ENCODE measurements at regions not wholly inside any gene's neighbourhood (a gene's known extent, or its start where the extent isn't known, plus 50 kb on each side); places are given as distances from the start of the nearest gene placed in this dataset.
"Not testable (repeated sequence)": the region's sequence is repeated elsewhere in the genome, so short reads cannot be mapped to it uniquely, and the experiment has no call there.

DNA sequence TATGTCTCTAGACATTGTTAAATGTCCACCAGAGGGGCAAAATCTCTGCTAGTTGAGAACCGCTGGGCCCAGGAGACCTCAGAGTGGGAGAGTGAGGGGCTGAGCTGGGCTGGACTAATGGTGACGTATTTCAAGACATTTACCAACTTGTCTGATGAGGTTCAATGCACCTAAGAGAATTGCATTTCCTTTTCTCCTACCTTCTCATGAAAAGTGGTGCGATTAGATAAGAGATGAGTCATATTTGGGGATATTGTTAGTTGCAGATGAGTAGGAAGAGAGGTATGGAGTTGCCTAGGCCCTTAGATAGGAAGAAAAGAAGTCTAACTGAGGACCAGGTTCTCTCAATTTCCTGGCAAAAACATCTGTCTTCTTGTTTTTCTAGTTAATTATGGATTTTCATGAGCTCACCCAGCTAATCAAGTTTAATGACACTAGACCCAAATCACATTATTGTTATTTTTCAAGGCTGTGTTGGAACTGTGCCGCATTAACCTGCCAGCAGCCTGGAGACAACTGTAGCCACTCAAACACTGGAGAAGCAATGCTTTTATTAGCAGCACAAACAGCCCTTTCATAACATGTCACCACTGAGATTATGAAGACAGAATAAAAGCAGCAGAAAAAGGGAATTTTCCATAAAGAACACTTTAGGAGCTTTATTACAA is 144.2 kb downstream of the PDCD6IP start:
- Mint-ChIP-seq H3K27ac (no peak overlapping the region), H3K36me3 (no peaks in the 10 kb centered on the region), H3K9me3 (no peaks in the 10 kb centered on the region), H3K4me3 (no peak overlapping the region), H3K4me1 (no peaks in the 10 kb centered on the region), H3K27me3 (peaks cover 4% of the 10 kb centered on the region)
- CTCF ChIA-PET = no interaction called here
- DNase-seq = no peak

DNA sequence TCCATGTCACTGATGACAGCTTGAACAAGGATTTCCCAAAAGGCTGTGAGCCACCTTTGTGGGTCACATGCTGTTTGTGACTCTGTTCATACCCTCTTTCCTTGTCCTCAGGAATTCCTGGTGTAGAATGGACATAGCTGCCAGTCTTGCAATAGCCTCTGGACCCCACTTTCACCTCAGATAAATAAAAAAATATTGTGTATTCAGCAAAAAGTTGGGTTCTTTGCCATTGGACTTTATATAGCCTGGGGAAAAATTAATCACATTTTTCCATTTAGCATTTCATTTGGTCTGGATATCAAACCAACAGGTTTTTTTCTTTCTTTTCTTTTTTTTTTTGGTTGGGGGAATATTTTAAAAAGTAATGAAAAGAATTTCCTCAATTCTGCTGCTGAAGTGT is 144.8 kb downstream of the PDCD6IP start:
- CTCF ChIA-PET = no interaction called here
- Mint-ChIP-seq H3K4me3 (no peak overlapping the region), H3K9me3 (no peaks in the 10 kb centered on the region), H3K27me3 (peaks cover 4% of the 10 kb centered on the region), H3K4me1 (no peaks in the 10 kb centered on the region), H3K27ac (no peak overlapping the region), H3K36me3 (no peaks in the 10 kb centered on the region)
- DNase-seq = no peak

DNA sequence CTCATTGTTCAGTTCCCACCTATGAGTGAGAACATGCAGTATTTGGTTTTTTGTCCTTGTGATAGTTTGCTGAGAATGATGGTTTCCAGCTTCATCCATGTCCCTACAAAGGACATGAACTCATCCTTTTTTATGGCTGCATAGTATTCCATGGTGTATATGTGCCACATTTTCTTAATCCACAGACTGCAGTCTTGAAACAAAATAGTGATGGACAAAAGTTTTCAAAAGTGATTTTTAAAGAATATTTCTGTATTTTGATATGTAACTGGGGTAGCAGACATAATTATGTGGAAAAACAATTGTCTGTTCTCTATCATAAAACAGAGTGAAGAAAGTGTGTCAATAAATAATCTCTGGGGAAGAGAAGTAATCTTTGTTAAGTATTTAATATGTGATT is 148.2 kb downstream of the PDCD6IP start:
- H3K36me3 Mint-ChIP-seq, DNase-seq, H3K4me3 Mint-ChIP-seq, H3K27ac Mint-ChIP-seq, H3K4me1 Mint-ChIP-seq, CTCF ChIA-PET, H3K9me3 Mint-ChIP-seq, H3K27me3 Mint-ChIP-seq: not testable (repeated sequence)

DNA sequence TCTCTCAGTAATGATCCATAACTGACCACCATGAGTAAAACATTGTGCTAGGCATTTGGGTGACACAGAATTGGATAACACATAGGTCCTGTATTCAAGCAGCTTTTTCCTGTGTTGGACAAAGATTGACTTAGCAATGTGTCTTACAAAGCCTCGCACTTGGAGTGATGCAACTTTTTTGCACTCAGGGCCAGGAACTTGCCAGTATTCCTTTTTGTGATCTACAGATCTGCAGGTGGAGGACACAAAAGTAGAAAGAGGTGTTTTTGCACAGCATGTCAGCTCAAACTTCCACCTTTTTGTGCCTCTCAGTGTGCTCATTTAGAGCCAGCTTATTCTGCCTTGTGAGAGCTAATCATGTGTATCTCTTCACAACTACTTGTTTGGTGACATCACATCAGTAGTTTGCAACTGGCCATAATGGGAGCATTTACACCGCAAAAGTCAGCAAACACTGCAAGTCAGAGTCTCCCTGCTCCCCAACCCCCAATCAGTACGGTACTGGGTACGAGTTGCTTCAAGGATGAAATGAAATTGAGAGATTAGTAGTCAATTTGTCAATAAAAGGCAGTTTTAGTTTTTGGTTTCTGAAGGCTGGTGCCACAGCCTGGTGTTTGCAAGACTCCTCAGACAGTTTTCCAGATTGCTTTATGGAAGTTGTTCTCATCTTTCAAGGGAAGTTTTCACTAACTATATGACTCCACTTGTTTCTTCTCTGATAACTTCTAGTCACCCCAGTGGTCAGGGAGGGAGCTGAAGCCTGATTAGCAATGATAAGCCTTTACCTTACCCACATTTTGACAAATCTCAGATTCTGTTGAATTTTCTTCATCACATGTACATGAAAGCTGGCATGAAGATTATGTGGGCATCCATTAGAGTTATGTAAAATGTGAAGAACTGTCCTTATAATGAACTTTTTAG is 149.1 kb downstream of the PDCD6IP start:
- H3K4me1 Mint-ChIP-seq = no peaks in the 10 kb centered on the region
- no peaks in the 10 kb centered on the region for H3K27me3 Mint-ChIP-seq
- DNase-seq = no peak
- CTCF ChIA-PET = no interaction called here
- no peak overlapping the region for H3K4me3 Mint-ChIP-seq
- no peak overlapping the region for H3K27ac Mint-ChIP-seq
- no peaks in the 10 kb centered on the region for H3K9me3 Mint-ChIP-seq
- no peaks in the 10 kb centered on the region for H3K36me3 Mint-ChIP-seq

DNA sequence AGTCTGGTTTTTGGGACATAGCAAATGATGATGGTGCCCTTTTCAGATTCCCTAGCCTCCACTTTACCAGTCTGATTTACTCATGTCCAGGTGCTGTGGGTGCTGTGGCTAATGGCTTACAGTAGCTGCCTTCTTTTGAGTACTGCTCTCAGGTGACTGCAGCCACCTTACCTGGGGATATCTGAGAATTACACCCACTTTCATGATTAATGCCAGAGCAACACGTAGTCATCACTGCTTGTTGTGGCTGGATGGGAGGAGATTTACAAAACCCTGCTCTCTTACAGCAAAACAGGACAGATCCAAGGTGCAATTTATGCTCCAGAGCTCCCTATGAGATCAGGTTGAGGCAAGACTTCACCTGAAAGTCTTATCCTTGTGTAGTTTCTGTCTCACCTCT is 150.6 kb downstream of the PDCD6IP start:
- DNase-seq = no peak
- H3K27me3 Mint-ChIP-seq = no peaks in the 10 kb centered on the region
- CTCF ChIA-PET = no interaction called here
- no peak overlapping the region for H3K27ac Mint-ChIP-seq
- no peaks in the 10 kb centered on the region for H3K9me3 Mint-ChIP-seq
- no peak overlapping the region for H3K4me3 Mint-ChIP-seq
- no peaks in the 10 kb centered on the region for H3K4me1 Mint-ChIP-seq
- no peaks in the 10 kb centered on the region for H3K36me3 Mint-ChIP-seq

DNA sequence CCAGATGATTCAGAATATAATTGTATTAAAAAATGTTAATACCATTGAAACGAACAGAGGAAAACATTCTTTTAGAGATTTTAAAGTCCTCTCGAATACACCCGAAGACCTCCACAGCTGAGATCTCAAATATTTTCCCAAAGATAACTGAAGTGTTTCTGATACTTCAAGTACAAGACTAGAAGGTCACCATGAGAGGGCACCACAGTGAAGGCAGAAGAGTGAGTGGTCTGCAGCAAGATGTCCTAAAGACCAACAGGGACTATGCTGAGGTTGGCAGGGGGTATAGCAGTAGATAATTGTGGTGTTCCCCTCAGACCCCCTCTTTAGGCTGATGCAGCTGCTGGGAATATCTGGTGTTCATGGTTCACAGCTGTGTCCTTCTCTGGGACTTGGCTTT is 156.5 kb downstream of the PDCD6IP start:
- H3K9me3 Mint-ChIP-seq = no peaks in the 10 kb centered on the region
- H3K4me1 Mint-ChIP-seq = no peaks in the 10 kb centered on the region
- no peak overlapping the region for H3K27ac Mint-ChIP-seq
- no peaks in the 10 kb centered on the region for H3K27me3 Mint-ChIP-seq
- CTCF ChIA-PET = interaction anchor here (1.0 kb wide), 1 partner anchor 72 kb away, joined by 3 read pairs; no protein-coding TSS in a partner anchor
- H3K36me3 Mint-ChIP-seq = no peaks in the 10 kb centered on the region
- no peak for DNase-seq
- H3K4me3 Mint-ChIP-seq = no peak overlapping the region

DNA sequence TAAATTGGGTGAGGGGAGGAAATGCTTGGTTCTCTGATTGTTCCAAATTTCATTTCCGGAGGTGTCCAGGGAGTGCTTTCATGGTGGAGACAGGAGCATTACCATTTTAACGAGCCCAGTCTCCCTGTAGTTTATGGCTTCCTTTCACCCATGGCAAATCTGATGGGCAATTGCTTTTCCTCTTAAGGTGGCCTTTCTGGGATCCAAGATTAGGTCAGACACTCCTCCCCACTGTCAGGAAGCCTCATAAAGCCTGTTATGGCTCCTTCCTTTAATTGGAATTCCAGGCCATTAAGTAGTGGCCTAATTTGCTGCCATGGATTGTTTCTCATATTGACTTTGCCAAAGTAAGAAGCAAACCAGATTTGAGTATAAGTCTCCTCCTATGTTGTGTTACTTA is 157.8 kb downstream of the PDCD6IP start:
- H3K9me3 Mint-ChIP-seq = no peaks in the 10 kb centered on the region
- H3K36me3 Mint-ChIP-seq = no peaks in the 10 kb centered on the region
- no peak overlapping the region for H3K4me3 Mint-ChIP-seq
- no peaks in the 10 kb centered on the region for H3K27me3 Mint-ChIP-seq
- no peak overlapping the region for H3K27ac Mint-ChIP-seq
- CTCF ChIA-PET = no interaction called here
- no peaks in the 10 kb centered on the region for H3K4me1 Mint-ChIP-seq
- no peak for DNase-seq

DNA sequence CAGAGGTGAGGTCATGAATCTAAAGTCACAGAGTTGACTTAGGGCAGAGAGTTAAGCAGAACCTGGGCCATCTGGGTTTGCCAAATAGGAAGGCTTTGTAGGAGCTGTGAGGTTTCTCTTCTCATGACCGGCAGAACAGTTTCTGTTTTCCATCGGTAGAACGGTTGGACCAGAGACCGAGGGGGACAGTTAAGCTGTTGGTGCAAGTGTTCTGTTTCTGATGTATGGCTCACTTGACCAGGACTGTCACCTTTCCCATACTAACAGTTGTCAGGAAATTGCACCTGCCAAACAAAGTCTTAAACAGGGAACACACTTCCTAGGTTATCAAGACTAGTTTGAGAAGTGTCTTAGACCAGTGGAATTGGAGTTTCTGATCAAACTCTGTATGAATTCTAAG is 158.3 kb downstream of the PDCD6IP start:
- no peaks in the 10 kb centered on the region for H3K36me3 Mint-ChIP-seq

DNA sequence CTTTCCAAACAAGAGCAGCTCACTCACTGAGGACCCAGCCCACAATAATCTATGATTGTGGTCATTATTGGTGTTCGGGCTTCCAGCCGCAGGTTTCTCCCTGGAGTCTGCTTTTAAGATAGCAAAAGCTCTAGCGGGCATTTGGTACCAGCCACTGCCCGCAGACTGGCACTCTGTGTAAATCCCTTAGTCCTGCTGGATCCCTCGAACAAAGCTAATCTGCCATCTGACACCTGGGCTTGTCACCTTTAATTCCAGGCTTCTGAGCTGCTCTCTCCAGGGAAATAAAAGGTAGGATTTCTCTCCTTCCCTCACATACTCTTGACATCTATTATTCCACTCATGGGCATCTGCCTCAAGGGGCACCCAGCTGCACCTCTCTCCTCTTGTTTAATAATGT is 158.7 kb downstream of the PDCD6IP start:
- Mint-ChIP-seq H3K36me3 (no peaks in the 10 kb centered on the region), H3K4me1 (no peaks in the 10 kb centered on the region), H3K4me3 (no peak overlapping the region), H3K9me3 (no peaks in the 10 kb centered on the region), H3K27me3 (no peaks in the 10 kb centered on the region), H3K27ac (no peak overlapping the region)
- CTCF ChIA-PET = no interaction called here
- DNase-seq = no peak

More for the DNA sequence above, 158.3 kb downstream of the PDCD6IP start:
- Mint-ChIP-seq H3K9me3 (no peaks in the 10 kb centered on the region), H3K27me3 (no peaks in the 10 kb centered on the region), H3K4me3 (no peak overlapping the region), H3K4me1 (no peaks in the 10 kb centered on the region), H3K27ac (no peak overlapping the region)
- no peak for DNase-seq
- CTCF ChIA-PET = no interaction called here

DNA sequence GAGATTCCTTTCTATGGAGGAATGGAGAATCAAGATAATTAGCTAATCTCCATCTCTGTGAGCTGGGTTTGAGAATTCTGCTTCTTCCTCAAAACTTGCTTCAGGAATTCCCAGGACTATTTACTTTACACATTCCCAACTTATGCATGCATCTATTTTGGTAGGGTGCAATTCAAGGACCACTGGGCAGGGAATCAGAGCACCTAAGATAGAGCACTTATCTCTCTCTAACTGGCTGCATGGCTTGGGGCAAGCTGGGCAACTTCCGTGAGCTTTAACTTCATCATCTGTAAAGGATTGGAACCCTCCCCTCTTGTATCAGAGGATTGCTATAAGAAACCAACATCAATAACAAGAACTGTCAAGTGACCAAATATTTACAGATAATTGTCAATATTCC is 160.2 kb downstream of the PDCD6IP start:
- Mint-ChIP-seq H3K4me1 (no peaks in the 10 kb centered on the region), H3K27me3 (no peaks in the 10 kb centered on the region), H3K36me3 (no peaks in the 10 kb centered on the region), H3K9me3 (no peaks in the 10 kb centered on the region), H3K27ac (no peak overlapping the region), H3K4me3 (no peak overlapping the region)
- no peak for DNase-seq
- CTCF ChIA-PET = no interaction called here

DNA sequence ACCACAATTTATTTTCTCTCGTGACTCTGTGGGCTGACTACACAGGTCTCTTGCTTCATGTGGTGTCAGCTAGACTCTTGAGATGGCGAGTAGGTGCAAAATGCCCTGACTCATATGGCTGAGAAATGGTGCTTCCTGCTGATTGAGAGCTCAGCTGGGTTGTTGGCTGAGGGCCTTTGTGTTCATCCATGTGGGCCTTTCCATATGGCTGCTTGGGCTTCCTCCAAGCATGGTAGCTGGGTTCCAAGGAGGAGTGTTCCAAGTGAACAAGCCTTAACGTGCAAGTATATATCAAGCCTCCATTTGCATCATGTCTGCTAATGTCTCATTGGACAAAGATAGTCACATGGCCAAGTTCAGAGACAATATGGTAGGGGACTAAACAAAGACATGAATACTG is 164.0 kb downstream of the PDCD6IP start:
- no peaks in the 10 kb centered on the region for H3K9me3 Mint-ChIP-seq
- no peaks in the 10 kb centered on the region for H3K4me1 Mint-ChIP-seq
- no peak overlapping the region for H3K4me3 Mint-ChIP-seq
- no peaks in the 10 kb centered on the region for H3K27me3 Mint-ChIP-seq
- H3K27ac Mint-ChIP-seq = no peak overlapping the region
- CTCF ChIA-PET = no interaction called here
- no peak for DNase-seq
- no peaks in the 10 kb centered on the region for H3K36me3 Mint-ChIP-seq

DNA sequence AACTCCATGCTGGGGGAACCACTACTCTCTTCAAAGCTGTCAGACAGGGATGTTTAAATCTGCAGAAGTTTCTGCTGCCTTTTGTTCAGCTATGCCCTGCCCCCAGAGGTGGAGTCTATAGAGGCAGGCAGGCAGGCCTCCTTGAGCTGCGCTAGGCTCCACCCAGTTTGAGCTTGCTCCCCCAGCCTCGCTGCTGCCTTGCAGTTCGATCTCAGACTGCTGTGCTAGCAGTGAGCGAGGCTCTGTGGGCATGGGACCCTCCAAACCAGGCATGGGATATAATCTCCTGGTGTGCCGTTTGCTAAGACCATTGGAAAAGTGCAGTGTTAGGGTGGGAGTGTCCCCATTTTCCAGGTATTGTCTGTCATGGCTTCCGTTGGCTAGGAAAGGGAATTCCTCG is 171.8 kb downstream of the PDCD6IP start:
- H3K4me3 Mint-ChIP-seq, H3K36me3 Mint-ChIP-seq, H3K4me1 Mint-ChIP-seq, CTCF ChIA-PET, H3K27ac Mint-ChIP-seq, DNase-seq, H3K27me3 Mint-ChIP-seq, H3K9me3 Mint-ChIP-seq: not testable (repeated sequence)

DNA sequence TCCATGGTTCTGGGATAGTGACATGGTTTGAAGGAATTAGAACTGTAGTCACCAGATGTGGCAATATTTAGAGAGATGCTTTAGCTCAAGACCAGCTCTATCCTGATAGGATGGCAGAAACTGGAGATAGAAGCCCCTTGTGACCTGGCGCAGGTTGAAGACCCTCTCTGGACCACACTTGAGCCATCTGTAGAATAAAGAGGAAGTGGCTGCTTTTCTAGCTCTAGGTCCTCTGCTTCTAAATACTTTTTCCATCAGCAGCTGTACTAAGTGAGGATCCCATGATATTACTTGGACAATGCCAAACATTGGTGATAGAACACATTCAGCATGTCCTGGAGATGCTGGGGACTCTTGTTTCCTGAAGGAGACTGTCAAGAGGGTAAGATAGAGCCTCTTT is 172.6 kb downstream of the PDCD6IP start:
- Mint-ChIP-seq H3K27ac (no peak overlapping the region), H3K4me1 (no peaks in the 10 kb centered on the region), H3K4me3 (no peak overlapping the region), H3K27me3 (no peaks in the 10 kb centered on the region), H3K36me3 (no peaks in the 10 kb centered on the region), H3K9me3 (peaks cover 3% of the 10 kb centered on the region)
- no peak for DNase-seq
- CTCF ChIA-PET = no interaction called here

DNA sequence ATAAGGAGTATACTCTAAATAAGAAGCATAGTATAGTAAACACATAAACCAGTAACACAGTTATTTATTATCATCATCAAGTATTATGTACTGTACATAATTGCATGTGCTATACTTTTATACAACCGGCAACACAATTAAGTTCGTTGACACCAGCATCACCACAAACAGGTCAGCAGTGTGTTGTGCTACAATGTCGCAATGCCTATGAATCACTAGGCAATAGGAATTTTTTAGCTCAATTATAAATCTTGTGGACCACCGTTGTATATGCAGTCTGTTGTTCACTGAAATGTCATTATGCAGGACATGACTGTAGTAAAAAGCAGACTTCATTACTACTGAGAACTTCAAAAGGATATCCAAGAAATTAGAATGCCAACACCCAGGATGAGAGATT is 177.0 kb downstream of the PDCD6IP start:
- no peaks in the 10 kb centered on the region for H3K4me1 Mint-ChIP-seq
- no peaks in the 10 kb centered on the region for H3K27me3 Mint-ChIP-seq
- H3K4me3 Mint-ChIP-seq = no peak overlapping the region
- CTCF ChIA-PET = no interaction called here
- no peaks in the 10 kb centered on the region for H3K36me3 Mint-ChIP-seq
- no peak overlapping the region for H3K27ac Mint-ChIP-seq
- no peaks in the 10 kb centered on the region for H3K9me3 Mint-ChIP-seq
- no peak for DNase-seq

DNA sequence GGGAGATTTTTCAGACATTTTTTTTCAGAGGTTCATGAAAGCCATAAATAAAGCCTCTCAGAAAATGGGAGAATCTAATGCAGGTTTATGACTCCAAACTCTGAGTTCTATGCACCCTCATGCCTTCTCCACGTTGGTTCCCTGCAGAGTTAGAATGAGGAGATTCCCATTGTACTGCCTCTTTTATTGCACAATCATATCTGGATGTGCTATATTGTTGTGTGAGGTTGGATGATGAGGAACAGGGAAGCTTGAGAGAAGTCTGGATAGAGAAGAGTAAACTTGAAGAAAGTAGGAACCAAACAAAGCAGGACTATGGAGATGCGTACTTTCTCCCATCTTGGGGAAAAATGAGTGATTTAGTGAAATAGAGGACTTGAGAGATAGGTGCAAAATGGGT is 178.8 kb downstream of the PDCD6IP start:
- Mint-ChIP-seq H3K27me3 (no peaks in the 10 kb centered on the region), H3K4me3 (no peak overlapping the region), H3K27ac (no peak overlapping the region), H3K36me3 (no peaks in the 10 kb centered on the region), H3K9me3 (no peaks in the 10 kb centered on the region), H3K4me1 (no peaks in the 10 kb centered on the region)
- DNase-seq = no peak
- CTCF ChIA-PET = no interaction called here
